GM10248 (cell line): ENCODE measurements at regions not wholly inside any gene's neighbourhood (a gene's known extent, or its start where the extent isn't known, plus 50 kb on each side); places are given as distances from the start of the nearest gene placed in this dataset.

ENCODE experiments used
- CTCF ChIA-PET: fragments of 300-600 bp; sonication (Branson Sonifier 250); formaldehyde crosslinking; extraction: SDS; loops from one replicate; lab custom pipeline; 2021; ENCODE audit warnings: antibody characterized with exemption; lab: Yijun Ruan, JAX
- POLR2A ChIA-PET: fragments of 350-650 bp; sonication (Branson Sonifier 250); formaldehyde crosslinking; extraction: SDS; loops from one replicate; lab custom pipeline; 2020; ENCODE audit warnings: antibody characterized with exemption; lab: Yijun Ruan, JAX
- DNase-seq: peaks from one replicate; pipeline ENCODE4 v3.0.0; 2012; ENCODE audit errors: extremely low spot score
- CTCF ChIP-seq: IDR thresholded peaks from 2 replicates; pipeline ENCODE4 v1.5.1; 2012; ENCODE audit warnings: mild to moderate bottlenecking, low read depth; ENCODE audit errors: extremely low read depth, missing control alignments, control extremely low read depth

- POLR2A ChIA-PET: no interaction called here
- peak; percentile 48 for DNase-seq
- CTCF ChIA-PET: interaction anchor here (1.4 kb wide), 1 partner anchor 10 kb away, joined by 3 read pairs; no protein-coding TSS in a partner anchor
- no peak for TF ChIP-seq CTCF
These were observed 64.7 kb downstream of the DHCR7 start for GRCh38 chr11:71383461-71383860.

GRCh38 chr11:71381781-71382505, 66.2 kb downstream of the DHCR7 start:
- ChIA-PET POLR2A (no interaction called here), CTCF (interaction anchor here (1.4 kb wide), 1 partner anchor 11 kb away, joined by 3 read pairs; no protein-coding TSS in a partner anchor)
- no peak for DNase-seq
- no peak for TF ChIP-seq CTCF

- ChIA-PET CTCF (no interaction called here), POLR2A (no interaction called here)
- no peak for DNase-seq
- no peak for TF ChIP-seq CTCF
These were observed 68.5 kb downstream of the DHCR7 start for GRCh38 chr11:71379701-71380100.

- ChIA-PET POLR2A (no interaction called here), CTCF (interaction anchor here (0.9 kb wide), 1 partner anchor 72 kb away, joined by 4 read pairs; no protein-coding TSS in a partner anchor)
- no peak for TF ChIP-seq CTCF
- DNase-seq: peak; percentile 26
These were observed 74.3 kb downstream of the DHCR7 start for GRCh38 chr11:71373791-71374454.

GRCh38 chr11:71372693-71373657, 75.2 kb downstream of the DHCR7 start:
- DNase-seq: no peak
- POLR2A ChIA-PET: no interaction called here
- CTCF ChIA-PET: interaction anchor here (0.9 kb wide), 1 partner anchor 73 kb away, joined by 4 read pairs; no protein-coding TSS in a partner anchor
- no peak for TF ChIP-seq CTCF

GRCh38 chr11:71371674-71372069, 76.5 kb downstream of the DHCR7 start:
- POLR2A ChIA-PET: no interaction called here
- CTCF ChIA-PET: no interaction called here
- DNase-seq: no peak
- no peak for TF ChIP-seq CTCF
